Hematopoietic multipotent progenitor cell treated with erythropoietin and hydrocortisone succinate and interleukin-3 and kit ligand, for 4 days (in vitro differentiated cells): ENCODE measurements at regions not wholly inside any gene's neighbourhood (a gene's known extent, or its start where the extent isn't known, plus 50 kb on each side); places are given as distances from the start of the nearest gene placed in this dataset.

Experiments
- DNase-seq: peaks from one replicate; pipeline ENCODE4 v3.0.0-alpha.2; 2015

DNA sequence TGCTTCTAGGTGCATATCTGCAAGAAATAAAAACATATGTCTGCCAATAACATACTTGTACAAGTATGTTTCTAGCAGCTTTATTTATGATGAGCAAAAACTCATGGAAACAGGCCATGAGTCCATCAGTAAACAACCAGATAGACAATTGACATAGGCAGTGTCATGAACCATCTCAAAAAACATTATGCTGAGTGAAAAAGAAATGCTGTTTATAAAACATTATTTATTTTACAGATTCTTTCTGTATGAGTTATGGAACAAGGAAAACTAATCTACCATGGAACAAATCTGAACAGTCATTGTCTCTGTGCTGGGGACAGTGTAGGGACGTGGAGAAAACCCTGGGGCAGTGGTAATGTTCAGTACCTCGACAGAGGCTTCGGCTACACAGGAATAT is 283.9 kb downstream of the UQCRFS1 start:
- no peak for DNase-seq

- no peak for DNase-seq
Measured at GRCh38 chr19:28927456-28927855, 285.5 kb downstream of the UQCRFS1 start.

DNA sequence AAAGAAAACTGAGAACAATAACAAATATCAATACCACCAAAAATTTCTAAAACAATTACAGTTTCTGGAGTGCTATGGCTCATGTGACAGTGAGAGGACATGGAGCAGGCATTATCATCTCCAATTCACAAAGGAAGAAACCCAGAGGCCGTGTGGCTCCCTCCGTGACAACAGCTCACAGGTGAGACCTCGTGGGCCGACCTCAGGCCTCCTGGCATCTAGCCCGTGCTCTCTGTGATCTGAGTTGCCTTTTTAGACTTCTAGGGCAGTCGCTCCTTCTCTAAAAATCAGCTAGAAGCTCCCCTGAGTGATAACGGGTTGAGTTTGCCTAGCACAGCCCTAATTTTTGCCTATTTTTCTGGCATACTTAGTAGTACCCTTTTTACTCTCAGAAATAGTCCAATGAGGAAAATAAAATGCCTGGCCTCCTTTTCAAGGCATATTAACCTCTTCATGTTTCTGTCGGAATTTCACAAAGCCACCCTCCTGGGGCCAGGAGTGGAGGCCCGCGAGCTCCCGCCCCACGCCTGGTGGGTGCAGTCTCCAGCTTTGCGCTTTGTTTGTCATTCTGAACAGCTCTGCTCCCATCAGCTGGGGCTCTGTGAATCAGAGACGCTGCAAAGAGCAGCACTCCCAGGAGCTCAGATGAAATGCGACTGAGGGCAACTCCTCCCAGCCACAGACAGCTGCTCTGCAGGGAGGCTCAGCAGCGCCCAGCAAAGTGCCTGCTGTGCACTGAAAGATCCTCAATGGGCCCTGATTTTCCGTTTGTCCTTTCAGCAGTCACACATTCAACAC is 292.5 kb downstream of the UQCRFS1 start:
- DNase-seq: no peak

DNA sequence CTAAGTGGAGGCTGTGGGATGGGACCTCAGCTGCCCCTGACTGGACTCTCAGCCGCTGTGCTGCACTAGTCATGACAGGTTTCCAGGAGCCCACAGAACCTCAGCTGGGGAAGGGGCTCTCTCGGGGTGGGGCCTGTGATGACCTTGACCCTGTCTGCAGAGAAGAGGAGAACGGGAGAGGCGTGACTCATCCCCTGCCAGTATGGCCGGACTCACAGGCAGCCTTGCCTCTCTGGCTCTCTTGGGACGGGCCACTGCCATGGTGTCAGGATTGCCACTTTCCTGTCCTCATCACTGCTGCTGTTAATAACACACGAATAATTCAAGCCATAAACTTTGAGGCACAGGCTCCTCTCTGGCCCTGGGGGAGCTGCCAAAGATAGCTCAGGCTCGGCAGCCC is 295.3 kb downstream of the UQCRFS1 start:
- no peak for DNase-seq

- no peak for DNase-seq
Measured at GRCh38 chr19:28915737-28916460, 297.1 kb downstream of the UQCRFS1 start.

GRCh38 chr19:28915202-28915601 is 297.7 kb downstream of the UQCRFS1 start:
- no peak for DNase-seq

GRCh38 chr19:28914173-28914572 is 298.8 kb downstream of the UQCRFS1 start:
- DNase-seq: no peak

DNA sequence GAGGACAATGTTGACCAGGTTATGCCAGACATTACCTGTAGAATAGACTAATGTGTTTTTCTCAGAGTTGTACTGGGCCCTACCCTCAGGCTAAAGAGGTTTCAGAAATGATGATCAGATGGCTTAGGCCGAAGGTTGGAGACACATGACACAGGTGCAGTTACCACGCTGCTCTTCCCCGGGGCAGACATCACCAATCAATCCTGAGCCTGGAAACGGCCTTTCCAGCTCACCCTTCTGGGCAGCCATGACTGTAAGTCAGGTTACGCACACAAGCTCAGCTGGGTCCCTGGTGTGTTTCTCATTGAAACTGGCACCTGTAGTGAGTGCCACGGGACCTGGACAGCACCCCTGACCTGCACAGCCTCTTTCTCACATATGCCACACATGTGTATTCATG is 299.3 kb downstream of the UQCRFS1 start:
- DNase-seq: no peak

DNA sequence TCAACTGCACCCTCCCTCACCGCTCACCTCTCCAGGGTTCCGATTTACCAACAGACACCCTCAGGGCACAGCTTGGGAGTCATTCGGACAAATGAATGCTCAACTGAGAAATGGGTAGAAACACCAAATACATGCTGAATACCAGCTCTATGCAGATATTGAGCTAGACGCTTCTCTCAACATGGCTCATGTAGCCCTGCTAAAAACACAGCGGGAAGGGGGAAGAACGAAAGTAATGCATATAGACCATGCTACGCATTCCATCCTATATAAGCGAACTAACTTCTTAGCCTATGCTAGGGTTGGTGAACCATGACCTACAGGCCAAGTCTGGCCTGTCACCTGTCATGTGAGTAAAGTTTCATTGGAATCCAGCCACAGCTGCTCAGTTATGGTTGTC is 304.0 kb downstream of the UQCRFS1 start:
- no peak for DNase-seq

GRCh38 chr19:28907534-28907933 is 305.4 kb downstream of the UQCRFS1 start:
- no peak for DNase-seq

DNA sequence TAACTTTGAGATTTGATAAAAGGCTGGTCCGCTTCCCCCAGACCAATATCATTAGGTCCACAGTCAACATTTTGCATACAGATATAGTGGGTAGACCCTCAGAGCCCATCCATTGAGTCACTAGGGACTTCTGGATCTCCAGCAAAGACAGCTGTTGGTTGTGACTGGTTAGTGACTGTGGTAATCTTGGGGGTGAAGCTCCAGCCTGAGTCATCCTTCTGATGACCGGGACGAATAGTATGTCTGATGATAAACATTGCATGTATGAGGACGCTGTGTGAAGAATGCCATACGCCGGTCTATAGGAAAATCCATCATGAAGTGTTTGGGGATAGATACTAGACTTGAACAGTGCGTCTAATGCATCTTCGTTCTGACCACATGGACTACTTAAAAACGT is 307.0 kb downstream of the UQCRFS1 start:
- no peak for DNase-seq

- DNase-seq: no peak
Measured at GRCh38 chr19:28899703-28900102, 313.2 kb downstream of the UQCRFS1 start.

- no peak for DNase-seq
Measured at GRCh38 chr19:28898249-28898648, 314.7 kb downstream of the UQCRFS1 start.

DNA sequence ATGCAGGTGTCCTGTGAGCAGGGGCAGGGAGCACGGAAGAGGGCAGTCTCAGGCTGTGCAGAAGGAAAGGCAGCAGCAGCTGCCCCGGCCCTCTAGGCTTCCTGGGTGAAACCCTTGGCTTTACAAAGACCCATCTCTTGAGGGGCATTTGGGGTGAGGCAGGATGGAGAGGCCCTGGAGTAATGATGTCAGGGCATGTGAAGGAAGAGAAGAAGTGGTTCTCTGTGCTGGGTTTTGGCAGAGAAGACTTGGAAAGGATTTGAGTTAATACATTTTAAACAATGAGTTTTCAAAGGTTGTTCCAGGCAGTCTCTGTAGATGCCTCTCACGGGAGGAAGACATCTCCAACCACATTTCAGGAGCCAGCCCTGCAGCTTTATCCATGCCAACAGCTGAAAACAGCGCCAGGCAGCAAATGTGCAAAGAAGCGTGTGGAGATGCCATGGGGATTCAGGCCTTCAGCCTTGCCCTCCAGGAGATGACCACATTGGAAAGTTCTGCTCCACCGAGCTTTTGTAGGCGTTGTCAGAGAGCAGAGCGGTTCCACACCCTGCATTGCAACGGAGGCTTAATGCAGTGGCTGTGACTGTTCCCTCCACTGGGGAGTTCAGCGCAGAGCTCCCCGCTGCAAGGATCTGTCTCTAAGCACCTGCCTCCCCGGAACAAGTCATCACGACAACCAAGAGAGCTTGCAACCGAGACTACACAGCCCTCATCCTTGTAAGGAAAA is 322.8 kb downstream of the UQCRFS1 start:
- DNase-seq: no peak

DNA sequence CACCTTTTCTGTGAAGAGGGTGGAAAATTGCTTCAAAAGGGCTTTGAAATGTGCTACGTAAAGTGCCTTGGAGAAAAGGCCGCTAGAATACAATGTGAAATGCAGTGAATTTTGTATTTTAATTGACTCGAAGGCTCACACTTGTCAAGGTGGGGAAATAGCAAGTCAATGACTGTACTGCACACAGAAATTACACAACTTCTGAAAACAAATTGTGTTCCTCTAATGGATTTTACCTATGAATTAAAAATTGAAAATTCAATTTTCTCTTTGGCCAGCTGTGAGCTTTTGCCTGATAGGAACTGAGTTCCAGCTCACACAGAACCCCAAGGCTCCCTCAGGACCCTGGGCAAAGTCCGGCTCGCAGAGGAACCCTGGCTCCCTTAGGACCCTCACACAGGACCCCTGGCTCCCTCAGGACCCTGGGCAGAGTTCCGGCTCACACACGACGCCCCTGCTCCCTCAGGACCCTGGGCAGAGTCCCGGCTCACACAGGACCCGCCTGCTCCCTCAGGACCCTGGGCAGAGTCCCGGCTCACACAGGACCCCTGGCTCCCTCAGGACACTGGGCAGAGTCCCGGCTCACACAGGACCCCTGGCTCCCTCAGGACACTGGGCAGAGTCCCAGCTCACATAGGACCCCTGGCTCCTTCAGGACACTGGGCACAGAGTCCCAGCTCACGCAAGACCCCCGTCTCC is 324.9 kb downstream of the UQCRFS1 start:
- DNase-seq: no peak

- no peak for DNase-seq
Measured at GRCh38 chr19:28886708-28887107, 326.2 kb downstream of the UQCRFS1 start.

- no peak for DNase-seq
Measured at GRCh38 chr19:28885965-28886364, 327.0 kb downstream of the UQCRFS1 start.

- no peak for DNase-seq
Measured at GRCh38 chr19:28884786-28885476, 328.0 kb downstream of the UQCRFS1 start.

GRCh38 chr19:28883241-28883693 is 329.7 kb downstream of the UQCRFS1 start:
- no peak for DNase-seq

- DNase-seq: no peak
Measured at GRCh38 chr19:28882818-28883217, 330.1 kb downstream of the UQCRFS1 start.

DNA sequence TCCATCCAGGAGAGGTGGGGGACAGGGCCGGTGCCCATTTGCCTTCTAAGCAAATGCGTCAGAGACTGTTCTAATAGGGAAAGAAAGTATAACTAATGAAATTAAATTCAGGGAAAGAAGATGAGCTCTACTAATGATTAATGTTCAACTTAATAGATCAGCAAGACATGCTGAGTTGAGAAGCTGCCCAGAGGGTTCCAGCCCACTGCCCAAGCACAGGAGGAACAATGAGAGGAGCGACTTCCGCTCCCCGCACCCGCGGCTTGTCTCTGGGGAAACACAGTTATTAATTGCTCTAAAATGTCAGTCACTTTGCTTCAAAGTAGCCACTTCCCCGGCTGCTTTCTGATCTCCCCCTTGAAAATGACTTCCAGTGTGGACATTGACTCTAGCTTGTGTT is 331.3 kb downstream of the UQCRFS1 start:
- no peak for DNase-seq

- DNase-seq: no peak
Measured at GRCh38 chr19:28880735-28881401, 332.1 kb downstream of the UQCRFS1 start.
